Nephron (organoid): ENCODE measurements at regions not wholly inside any gene's neighbourhood (a gene's known extent, or its start where the extent isn't known, plus 50 kb on each side); places are given as distances from the start of the nearest gene placed in this dataset.

Source experiments
- H3K27ac Mint-ChIP-seq, 3 experiments: 2 replicates each; pipeline ENCODE4 v1.8.0; 2020; ENCODE audit warnings: mixed read lengths in 3 of 3, mild to moderate bottlenecking in 2 of 3, moderate library complexity in 1 of 3
- H3K27me3 Mint-ChIP-seq: 2 replicates; pipeline ENCODE4 v1.8.0; 2021; ENCODE audit warnings: low read depth, mild to moderate bottlenecking, moderate library complexity, mixed read lengths
- H3K36me3 Mint-ChIP-seq: 2 replicates; pipeline ENCODE4 v1.8.0; 2020; ENCODE audit warnings: low read depth, mixed read lengths
- H3K4me1 Mint-ChIP-seq: 2 replicates; pipeline ENCODE4 v1.8.0; 2020; ENCODE audit warnings: mixed read lengths
- H3K4me3 Mint-ChIP-seq, 3 experiments: 2 replicates each; pipeline ENCODE4 v1.8.0; 2020; ENCODE audit warnings: mild to moderate bottlenecking in 3 of 3, mixed read lengths in 3 of 3, moderate library complexity in 2 of 3
- H3K9me3 Mint-ChIP-seq: 2 replicates; pipeline ENCODE4 v1.8.0; 2020; ENCODE audit warnings: mixed read lengths
- TF ChIP-seq, protein P1 (sequence below), 3 experiments: fragments of 200-600 bp; sonication (generic); IDR thresholded peaks; one replicate each; pipeline ENCODE4 v1.5.0; 2021; ENCODE audit warnings: antibody characterized with exemption in 3 of 3; ENCODE audit not compliant: unreplicated experiment in 3 of 3

DNA sequence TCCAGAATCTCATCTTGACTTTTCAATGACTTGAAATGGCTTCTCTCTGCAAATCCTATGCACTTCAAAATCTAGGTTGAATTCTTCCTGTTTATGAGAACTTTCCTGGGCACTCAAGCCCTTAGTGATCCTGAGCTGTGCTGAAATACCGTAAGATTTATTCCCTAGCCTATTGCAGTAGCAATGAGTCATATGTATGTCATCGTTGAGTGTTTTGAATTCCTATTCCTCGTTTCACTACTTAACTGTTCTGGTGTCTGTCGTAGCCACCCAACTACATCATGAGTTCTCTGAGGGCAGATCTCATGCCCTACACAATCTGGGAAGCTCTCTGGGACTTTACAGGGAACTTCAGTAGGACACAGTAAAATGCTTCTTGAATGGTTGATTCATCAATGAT, 190.8 kb upstream of the TMEM132C start:
- H3K9me3 Mint-ChIP-seq = peaks cover 10% of the 10 kb centered on the region
- peaks cover 21% of the 10 kb centered on the region for H3K27me3 Mint-ChIP-seq
- H3K4me1 Mint-ChIP-seq = peaks cover 9% of the 10 kb centered on the region
- H3K36me3 Mint-ChIP-seq = no peaks in the 10 kb centered on the region
- no peak overlapping the region for H3K4me3 Mint-ChIP-seq
- TF ChIP-seq, protein P1, sequence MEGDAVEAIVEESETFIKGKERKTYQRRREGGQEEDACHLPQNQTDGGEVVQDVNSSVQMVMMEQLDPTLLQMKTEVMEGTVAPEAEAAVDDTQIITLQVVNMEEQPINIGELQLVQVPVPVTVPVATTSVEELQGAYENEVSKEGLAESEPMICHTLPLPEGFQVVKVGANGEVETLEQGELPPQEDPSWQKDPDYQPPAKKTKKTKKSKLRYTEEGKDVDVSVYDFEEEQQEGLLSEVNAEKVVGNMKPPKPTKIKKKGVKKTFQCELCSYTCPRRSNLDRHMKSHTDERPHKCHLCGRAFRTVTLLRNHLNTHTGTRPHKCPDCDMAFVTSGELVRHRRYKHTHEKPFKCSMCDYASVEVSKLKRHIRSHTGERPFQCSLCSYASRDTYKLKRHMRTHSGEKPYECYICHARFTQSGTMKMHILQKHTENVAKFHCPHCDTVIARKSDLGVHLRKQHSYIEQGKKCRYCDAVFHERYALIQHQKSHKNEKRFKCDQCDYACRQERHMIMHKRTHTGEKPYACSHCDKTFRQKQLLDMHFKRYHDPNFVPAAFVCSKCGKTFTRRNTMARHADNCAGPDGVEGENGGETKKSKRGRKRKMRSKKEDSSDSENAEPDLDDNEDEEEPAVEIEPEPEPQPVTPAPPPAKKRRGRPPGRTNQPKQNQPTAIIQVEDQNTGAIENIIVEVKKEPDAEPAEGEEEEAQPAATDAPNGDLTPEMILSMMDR (IDR thresholded peaks at IDR 0.05; ENCODE audit: unreplicated experiment in 3 of 3) = no peak
- H3K27ac Mint-ChIP-seq = no peak overlapping the region

DNA sequence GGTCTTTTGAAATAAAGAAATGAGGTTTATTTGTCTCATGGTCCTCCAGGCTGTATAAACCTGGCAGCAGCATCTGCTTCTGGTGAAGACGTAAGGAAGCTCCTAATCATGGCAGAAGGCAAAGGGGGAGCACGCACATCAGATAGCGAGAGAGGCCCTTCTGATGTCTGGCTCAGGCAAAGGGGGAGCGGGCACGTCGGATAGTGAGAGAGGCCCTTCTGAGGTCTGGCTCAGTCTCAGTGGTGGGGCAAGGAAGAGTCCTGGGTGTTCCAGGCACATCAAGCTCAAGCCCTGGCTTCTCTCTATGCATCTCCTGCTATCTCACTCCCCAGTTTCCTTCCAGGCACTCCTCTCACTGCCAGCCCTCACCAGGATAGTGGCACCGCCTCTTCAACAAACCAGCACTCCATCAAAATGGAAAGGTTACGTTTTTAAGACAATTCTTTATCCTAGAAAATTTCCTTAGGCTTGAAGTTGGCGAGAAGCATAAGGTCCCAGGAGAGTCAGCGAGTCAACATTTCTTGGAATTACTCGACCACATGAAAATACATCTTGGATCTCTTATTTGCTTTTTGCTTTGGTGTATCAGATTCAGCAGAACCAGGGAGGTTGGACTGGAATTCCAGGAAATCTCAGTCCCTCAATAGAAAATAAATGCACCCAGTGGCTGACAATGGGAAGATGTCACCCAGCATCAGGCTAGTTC, 189.6 kb upstream of the TMEM132C start:
- TF ChIP-seq, protein P1 (IDR thresholded peaks at IDR 0.05; ENCODE audit: unreplicated experiment in 3 of 3) = no peak
- peaks cover 21% of the 10 kb centered on the region for H3K27me3 Mint-ChIP-seq
- H3K4me1 Mint-ChIP-seq = peaks cover 9% of the 10 kb centered on the region
- H3K36me3 Mint-ChIP-seq = no peaks in the 10 kb centered on the region
- H3K27ac Mint-ChIP-seq = no peak overlapping the region
- peaks cover 10% of the 10 kb centered on the region for H3K9me3 Mint-ChIP-seq
- no peak overlapping the region for H3K4me3 Mint-ChIP-seq

DNA sequence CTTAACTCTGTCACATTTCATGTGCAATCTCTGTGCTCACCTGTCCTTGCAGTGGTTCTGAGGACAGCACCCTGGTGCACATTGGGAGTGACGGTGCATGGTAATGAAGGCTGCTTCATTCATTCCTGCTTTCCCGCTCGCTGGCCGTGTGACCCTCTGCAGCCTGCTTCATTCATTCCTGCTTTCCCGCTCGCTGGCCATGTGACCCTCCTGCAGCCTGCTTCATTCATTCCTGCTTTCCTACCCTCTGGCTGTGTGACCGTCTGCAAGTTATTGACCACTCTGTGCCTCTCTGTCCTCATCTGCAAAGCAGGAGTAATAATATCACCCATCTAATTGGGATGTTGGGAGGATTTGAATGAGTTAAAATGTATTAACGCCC, 189.1 kb upstream of the TMEM132C start:
- Mint-ChIP-seq H3K36me3 (no peaks in the 10 kb centered on the region), H3K27me3 (peaks cover 21% of the 10 kb centered on the region), H3K27ac (no peak overlapping the region), H3K4me1 (peaks cover 9% of the 10 kb centered on the region), H3K4me3 (no peak overlapping the region), H3K9me3 (peaks cover 10% of the 10 kb centered on the region)
- TF ChIP-seq, protein P1 (IDR thresholded peaks at IDR 0.05; ENCODE audit: unreplicated experiment in 3 of 3) = no peak

DNA sequence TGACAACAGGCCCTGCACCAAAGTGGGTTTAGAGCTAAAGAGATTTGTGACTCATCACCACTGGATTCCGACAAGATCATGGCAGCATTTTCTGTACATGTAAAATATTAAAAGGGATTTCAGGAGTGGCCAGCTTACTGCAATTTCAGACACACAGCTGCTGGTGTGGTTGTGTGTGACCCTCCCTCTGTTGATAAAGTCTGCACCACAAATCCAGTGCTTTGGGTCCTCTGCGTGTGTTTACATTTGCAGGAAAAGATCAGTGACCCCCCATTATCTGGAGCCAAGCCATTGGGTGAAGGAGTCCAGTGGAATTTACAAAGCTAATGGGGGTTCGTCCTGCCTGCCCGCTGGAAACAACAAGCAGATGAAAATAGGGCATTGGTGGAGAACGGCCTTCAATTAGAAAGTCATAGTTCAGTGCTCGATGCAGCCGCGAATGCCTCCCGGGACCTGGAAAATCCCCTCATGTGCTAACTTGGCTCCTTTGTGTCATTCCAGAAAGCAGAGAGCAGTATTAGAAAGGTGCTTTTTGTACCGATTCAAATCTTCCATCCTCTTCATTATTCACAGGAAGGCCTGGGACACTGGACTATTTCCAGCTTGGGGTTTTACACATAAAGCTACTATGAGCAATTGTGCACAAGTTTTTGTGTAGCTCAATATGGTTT, 188.5 kb upstream of the TMEM132C start:
- H3K4me1 Mint-ChIP-seq = peaks cover 9% of the 10 kb centered on the region

DNA sequence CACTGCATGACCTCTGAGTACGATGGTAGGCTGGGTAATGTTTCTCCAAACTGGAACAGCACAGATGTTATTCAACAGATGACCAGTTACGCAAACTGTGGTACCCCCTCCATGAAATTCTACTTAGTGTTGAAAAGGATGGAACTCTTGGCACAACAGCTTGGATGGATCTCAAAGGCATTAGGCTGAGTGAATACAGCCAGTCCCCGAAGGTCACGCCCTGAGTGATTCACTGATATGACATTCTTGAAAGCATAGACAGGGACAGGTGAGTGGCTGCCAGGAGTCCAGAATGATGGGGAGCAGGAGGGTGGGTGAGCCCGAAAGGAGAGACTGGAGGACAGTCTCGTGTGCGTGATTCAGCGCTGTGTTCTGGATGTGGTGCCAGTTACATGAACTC, 187.5 kb upstream of the TMEM132C start:
- Mint-ChIP-seq H3K27ac (no peak overlapping the region), H3K27me3 (peaks cover 21% of the 10 kb centered on the region), H3K36me3 (no peaks in the 10 kb centered on the region), H3K4me3 (no peak overlapping the region), H3K4me1 (peaks cover 9% of the 10 kb centered on the region), H3K9me3 (peaks cover 10% of the 10 kb centered on the region)
- TF ChIP-seq, protein P1 (IDR thresholded peaks at IDR 0.05; ENCODE audit: unreplicated experiment in 3 of 3) = no peak

More for the DNA sequence above, 188.5 kb upstream of the TMEM132C start:
- peaks cover 21% of the 10 kb centered on the region for H3K27me3 Mint-ChIP-seq
- no peaks in the 10 kb centered on the region for H3K36me3 Mint-ChIP-seq
- TF ChIP-seq, protein P1 (IDR thresholded peaks at IDR 0.05; ENCODE audit: unreplicated experiment in 3 of 3) = no peak
- H3K9me3 Mint-ChIP-seq = peaks cover 10% of the 10 kb centered on the region
- H3K27ac Mint-ChIP-seq = no peak overlapping the region
- no peak overlapping the region for H3K4me3 Mint-ChIP-seq
